ENCODE measurements at regions not wholly inside any gene's neighbourhood (a gene's known extent, or its start where the extent isn't known, plus 50 kb on each side); places are given as distances from the start of the nearest gene placed in this dataset.
"Not testable (repeated sequence)": the region's sequence is repeated elsewhere in the genome, so short reads cannot be mapped to it uniquely, and the experiment has no call there.

DNA sequence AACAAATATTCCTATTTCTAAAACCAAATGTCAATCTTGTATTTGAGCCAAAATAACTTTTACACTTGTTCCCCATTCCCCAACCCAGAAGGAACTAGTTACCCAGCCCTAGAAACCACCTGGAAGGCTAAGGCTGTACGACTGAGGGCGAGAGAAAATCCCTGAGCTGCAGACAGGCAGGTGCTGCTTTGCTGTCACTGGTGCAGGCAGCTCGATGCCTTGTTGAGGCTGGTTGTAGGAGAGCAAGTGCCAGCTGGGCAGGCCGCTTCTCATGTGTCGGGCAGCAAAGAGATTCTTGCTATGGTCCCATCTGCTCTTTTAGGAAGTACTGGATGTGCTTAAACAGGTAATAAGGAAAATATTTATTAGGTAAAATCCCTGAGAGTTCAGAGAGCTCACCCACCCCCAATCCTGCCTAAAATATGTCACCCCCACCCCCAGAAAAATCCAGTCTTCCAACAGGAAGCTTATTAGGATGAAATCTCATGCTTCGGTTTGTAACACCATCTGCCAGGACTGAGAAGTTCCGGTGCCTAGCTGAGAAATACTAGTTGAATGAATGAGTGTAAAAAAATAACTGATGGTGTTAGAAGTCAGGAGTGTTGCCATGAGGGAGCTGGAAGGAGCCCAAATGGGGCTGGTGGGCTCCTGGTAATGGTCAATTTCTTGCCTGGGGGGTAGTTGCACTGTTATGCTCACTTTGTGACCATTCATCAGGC is 91.1 kb upstream of the DMRT1 start:
- no peaks in the 10 kb centered on the region for H3K27me3 ChIP-seq (replicated peaks; ENCODE audit: control insufficient read depth, insufficient read depth, low read length)
- DNase-seq (ENCODE audit: extremely low read depth, insufficient read length) = no peak
- TF ChIP-seq, protein P1, sequence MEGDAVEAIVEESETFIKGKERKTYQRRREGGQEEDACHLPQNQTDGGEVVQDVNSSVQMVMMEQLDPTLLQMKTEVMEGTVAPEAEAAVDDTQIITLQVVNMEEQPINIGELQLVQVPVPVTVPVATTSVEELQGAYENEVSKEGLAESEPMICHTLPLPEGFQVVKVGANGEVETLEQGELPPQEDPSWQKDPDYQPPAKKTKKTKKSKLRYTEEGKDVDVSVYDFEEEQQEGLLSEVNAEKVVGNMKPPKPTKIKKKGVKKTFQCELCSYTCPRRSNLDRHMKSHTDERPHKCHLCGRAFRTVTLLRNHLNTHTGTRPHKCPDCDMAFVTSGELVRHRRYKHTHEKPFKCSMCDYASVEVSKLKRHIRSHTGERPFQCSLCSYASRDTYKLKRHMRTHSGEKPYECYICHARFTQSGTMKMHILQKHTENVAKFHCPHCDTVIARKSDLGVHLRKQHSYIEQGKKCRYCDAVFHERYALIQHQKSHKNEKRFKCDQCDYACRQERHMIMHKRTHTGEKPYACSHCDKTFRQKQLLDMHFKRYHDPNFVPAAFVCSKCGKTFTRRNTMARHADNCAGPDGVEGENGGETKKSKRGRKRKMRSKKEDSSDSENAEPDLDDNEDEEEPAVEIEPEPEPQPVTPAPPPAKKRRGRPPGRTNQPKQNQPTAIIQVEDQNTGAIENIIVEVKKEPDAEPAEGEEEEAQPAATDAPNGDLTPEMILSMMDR (IDR thresholded peaks at IDR 0.05; ENCODE audit: insufficient read depth, low read length, poor library complexity, severe bottlenecking) = no peak
- H3K36me3 ChIP-seq (ENCODE audit: control insufficient read depth, insufficient read depth, low read length) = no peaks in the 10 kb centered on the region
- H3K4me3 ChIP-seq (replicated peaks; ENCODE audit: low read depth, low read length) = no peak overlapping the region

DNA sequence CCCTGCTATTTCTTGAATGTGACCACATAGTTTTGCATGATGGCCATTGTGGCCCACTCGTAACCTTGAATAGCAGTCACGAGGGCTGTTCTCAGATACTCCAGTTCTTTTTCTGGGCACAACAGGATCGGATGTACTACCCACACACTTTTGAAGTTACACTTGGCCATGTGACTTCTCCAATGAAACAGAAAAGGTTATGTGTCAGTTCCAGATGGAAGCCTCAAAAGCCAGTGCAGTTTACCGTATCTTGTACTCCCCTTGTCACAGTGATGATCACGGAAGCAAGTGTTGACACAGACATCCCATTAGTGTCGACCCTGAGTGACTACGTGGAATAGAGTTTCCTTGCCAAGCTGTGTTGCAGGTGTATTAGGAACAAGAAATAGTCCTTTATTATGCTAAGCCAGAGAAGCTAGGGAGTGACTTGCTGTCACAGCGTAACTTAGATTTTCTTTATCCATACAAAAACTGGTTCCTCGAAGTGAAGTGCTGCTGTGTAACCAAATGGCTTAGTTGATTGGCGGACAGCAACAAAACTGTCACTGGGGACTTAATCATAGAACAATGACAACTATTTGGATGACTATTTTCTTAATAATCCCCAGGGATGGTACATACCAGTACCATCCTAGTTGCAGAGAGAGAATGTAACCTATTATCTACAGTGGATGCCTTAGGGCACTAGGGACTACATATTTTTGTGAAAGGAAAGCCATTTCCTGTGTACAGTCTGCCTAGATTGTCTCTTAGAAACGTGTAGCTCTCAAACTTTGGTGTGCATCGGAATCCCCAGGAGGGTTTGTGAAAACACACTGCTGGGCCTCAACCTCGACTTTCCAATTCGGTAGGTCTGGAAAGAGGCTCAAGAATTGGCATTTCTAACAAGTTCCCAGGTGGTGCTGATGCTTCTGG is 90.1 kb upstream of the DMRT1 start:
- H3K27me3 ChIP-seq (replicated peaks; ENCODE audit: control insufficient read depth, insufficient read depth, low read length) = no peaks in the 10 kb centered on the region
- no peaks in the 10 kb centered on the region for H3K36me3 ChIP-seq (ENCODE audit: control insufficient read depth, insufficient read depth, low read length)
- TF ChIP-seq, protein P1 (IDR thresholded peaks at IDR 0.05; ENCODE audit: insufficient read depth, low read length, poor library complexity, severe bottlenecking) = no peak
- no peak for DNase-seq (ENCODE audit: extremely low read depth, insufficient read length)
- H3K4me3 ChIP-seq (replicated peaks; ENCODE audit: low read depth, low read length) = no peak overlapping the region

DNA sequence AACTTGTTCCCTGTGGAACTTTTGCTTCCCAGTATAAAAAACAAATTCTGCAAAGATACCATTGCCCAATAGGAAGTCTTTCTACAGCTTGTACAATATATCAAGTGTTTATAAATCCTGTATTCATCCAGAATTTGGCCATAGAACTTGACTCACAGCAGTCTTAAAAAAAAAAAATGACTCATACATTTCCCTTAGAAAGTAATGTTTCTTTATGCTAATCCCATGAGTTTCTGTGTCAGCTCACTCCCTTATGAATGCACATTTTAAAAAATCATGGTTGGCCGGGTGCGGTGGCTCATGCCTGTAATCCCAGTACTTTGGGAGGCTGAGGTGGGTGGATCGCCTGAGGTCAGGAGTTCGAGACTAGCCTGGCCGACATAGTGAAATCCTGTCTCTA is 89.3 kb upstream of the DMRT1 start:
- Histone ChIP-seq H3K4me3 (replicated peaks; ENCODE audit: low read depth, low read length) (no peak overlapping the region), H3K27me3 (replicated peaks; ENCODE audit: control insufficient read depth, insufficient read depth, low read length) (no peaks in the 10 kb centered on the region), H3K36me3 (ENCODE audit: control insufficient read depth, insufficient read depth, low read length) (no peaks in the 10 kb centered on the region)
- TF ChIP-seq, protein P1 (IDR thresholded peaks at IDR 0.05; ENCODE audit: insufficient read depth, low read length, poor library complexity, severe bottlenecking) = no peak
- no peak for DNase-seq (ENCODE audit: extremely low read depth, insufficient read length)

DNA sequence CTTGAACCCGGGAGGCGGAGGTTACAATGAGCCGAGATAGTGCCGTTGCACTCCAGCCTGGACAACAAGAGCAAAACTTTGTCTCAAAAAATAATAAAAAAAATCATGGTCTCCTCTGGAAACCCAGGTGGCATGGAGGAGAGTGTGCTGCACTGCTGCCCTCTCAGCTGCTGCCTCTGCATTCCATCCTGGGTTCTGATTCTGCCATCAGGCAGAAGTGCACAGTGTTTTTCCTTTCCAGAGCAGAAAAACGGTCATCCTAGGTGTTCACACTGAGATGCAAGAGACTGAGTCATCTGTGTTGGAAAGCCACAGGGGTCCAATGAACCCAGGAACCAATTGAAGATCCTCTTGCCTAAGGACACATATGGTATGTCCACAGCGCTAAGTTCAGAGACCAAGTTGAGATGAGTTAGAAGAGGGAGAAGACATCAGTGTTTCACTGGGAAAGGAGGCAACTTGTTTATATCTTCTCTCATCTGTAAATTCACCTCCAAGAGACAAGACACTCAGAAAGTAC is 88.8 kb upstream of the DMRT1 start:
- DNase-seq (ENCODE audit: extremely low read depth, insufficient read length) = no peak
- H3K36me3 ChIP-seq (ENCODE audit: control insufficient read depth, insufficient read depth, low read length) = no peaks in the 10 kb centered on the region
- H3K4me3 ChIP-seq (replicated peaks; ENCODE audit: low read depth, low read length) = no peak overlapping the region
- TF ChIP-seq, protein P1 (IDR thresholded peaks at IDR 0.05; ENCODE audit: insufficient read depth, low read length, poor library complexity, severe bottlenecking) = no peak
- no peaks in the 10 kb centered on the region for H3K27me3 ChIP-seq (replicated peaks; ENCODE audit: control insufficient read depth, insufficient read depth, low read length)

DNA sequence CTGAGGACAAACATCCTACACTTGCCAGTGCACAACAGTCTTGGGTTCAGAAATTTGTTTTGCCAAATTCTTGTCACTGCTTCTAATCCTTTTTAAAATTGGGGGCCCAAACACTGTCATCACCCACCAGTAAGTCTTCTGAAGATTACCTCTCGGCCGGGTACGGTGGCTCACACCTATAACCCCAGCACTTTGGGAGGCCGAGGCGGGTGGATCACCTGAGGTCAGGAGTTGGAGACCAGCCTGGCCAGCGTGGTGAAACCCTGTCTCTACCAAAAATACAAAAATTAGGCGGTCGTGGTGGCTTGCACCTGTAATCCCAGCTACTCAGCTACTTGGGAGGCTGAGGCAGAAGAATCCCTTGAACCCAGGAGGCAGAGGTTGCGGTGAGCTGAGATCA is 87.8 kb upstream of the DMRT1 start:
- not testable (repeated sequence) for H3K36me3 ChIP-seq (ENCODE audit: control insufficient read depth, insufficient read depth, low read length); H3K4me3 ChIP-seq (replicated peaks; ENCODE audit: low read depth, low read length); H3K27me3 ChIP-seq (replicated peaks; ENCODE audit: control insufficient read depth, insufficient read depth, low read length); DNase-seq (ENCODE audit: extremely low read depth, insufficient read length)
